Vagina (tissue), 2 donors: ENCODE measurements at regions not wholly inside any gene's neighbourhood (a gene's known extent, or its start where the extent isn't known, plus 50 kb on each side); places are given as distances from the start of the nearest gene placed in this dataset.

ENCODE experiments used
- POLR2A ChIP-seq, 2 donors: fragments of 450-650 bp; IDR thresholded peaks; one replicate each; pipeline ENCODE4 v1.6.1; 2017; ENCODE audit warnings: antibody characterized with exemption in 2 of 2, mild to moderate bottlenecking in 2 of 2, moderate library complexity in 2 of 2
- POLR2AphosphoS5 ChIP-seq, 2 donors: sonication (generic); formaldehyde crosslinking; IDR thresholded peaks; one replicate each; pipeline ENCODE4 v1.9.0; 2017; ENCODE audit warnings: antibody characterized with exemption in 2 of 2, mild to moderate bottlenecking in 2 of 2, low read depth in 1 of 2; ENCODE audit not compliant: insufficient read depth in 1 of 2
- TF ChIP-seq, protein P1 (sequence below), 3 experiments: fragments of 450-650 bp in 2 of 3; fragments of 200-600 bp in 1 of 3; sonication (generic) in 1 of 3; IDR thresholded peaks; one replicate each; pipeline ENCODE4 v1.5.1; 2017 to 2019; ENCODE audit warnings: antibody characterized with exemption in 3 of 3, mild to moderate bottlenecking in 2 of 3, moderate library complexity in 2 of 3

DNA sequence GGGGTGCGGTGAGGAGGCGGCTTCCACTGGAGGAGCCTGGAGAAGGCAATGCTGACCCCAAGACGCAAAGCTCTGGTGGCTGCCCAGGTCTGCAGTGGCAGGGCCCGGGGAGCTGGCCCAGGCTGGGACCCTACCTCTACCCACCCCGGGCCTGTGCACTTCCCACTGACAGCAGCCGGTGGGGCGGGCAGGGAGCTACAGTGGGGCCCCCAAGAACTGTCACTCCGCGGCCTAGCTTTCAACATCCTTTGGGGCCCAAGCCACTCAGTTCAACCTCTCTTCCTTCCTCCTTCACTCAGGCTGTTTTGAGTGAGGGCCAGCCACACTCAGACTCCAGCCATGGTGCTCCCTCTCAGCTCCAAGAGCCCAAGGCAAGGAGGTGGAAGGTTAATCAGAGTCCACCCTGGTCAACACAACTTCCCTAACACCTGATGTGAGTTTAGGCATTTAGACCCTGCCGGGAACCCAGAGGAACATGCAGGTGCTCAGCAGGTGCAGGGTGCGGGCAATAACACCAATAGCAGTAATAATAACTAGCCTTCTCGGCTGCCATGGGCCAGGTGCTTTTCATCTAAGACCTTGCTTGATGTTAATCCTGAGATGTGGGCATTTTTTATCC lies 93.6 kb downstream of the ZFP36L2 start:
- TF ChIP-seq POLR2AphosphoS5 (IDR thresholded peaks at IDR 0.05; ENCODE audit: insufficient read depth in 1 of 2, low read depth in 1 of 2) = no peak
- TF ChIP-seq, protein P1, sequence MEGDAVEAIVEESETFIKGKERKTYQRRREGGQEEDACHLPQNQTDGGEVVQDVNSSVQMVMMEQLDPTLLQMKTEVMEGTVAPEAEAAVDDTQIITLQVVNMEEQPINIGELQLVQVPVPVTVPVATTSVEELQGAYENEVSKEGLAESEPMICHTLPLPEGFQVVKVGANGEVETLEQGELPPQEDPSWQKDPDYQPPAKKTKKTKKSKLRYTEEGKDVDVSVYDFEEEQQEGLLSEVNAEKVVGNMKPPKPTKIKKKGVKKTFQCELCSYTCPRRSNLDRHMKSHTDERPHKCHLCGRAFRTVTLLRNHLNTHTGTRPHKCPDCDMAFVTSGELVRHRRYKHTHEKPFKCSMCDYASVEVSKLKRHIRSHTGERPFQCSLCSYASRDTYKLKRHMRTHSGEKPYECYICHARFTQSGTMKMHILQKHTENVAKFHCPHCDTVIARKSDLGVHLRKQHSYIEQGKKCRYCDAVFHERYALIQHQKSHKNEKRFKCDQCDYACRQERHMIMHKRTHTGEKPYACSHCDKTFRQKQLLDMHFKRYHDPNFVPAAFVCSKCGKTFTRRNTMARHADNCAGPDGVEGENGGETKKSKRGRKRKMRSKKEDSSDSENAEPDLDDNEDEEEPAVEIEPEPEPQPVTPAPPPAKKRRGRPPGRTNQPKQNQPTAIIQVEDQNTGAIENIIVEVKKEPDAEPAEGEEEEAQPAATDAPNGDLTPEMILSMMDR (IDR thresholded peaks at IDR 0.05) = no peak
- no peak for TF ChIP-seq POLR2A (IDR thresholded peaks at IDR 0.05)
